NCI-H1417 (cell line): ENCODE measurements at regions not wholly inside any gene's neighbourhood (a gene's known extent, or its start where the extent isn't known, plus 50 kb on each side); places are given as distances from the start of the nearest gene placed in this dataset.
A peak's percentile ranks its signal among the peaks of the same experiment; 100 is the strongest.
"Not testable (repeated sequence)": the region's sequence is repeated elsewhere in the genome, so short reads cannot be mapped to it uniquely, and the experiment has no call there.

Experiments used
- DNase-seq, 3 experiments: peaks; one replicate each; lab custom pipeline; 2025; lab: John Stamatoyannopoulos, UW

- DNase-seq: peak; percentile 58 to 71 (median 64)
Measured at GRCh38 chr11:71638801-71639519, 56.3 kb upstream of the KRTAP5-11 start.

- peak; percentile 32 to 71 (median 64) for DNase-seq
Measured at GRCh38 chr11:71639520-71639849, 56.8 kb upstream of the KRTAP5-11 start.

- DNase-seq: peak in 1 of 3 experiments; percentile 24
Measured at GRCh38 chr11:71639916-71640315, 57.2 kb upstream of the KRTAP5-11 start.

GRCh38 chr11:71647078-71647477, 64.4 kb upstream of the KRTAP5-11 start:
- DNase-seq: not testable (repeated sequence)

GRCh38 chr11:71652998-71653397, 70.3 kb upstream of the KRTAP5-11 start:
- not testable (repeated sequence) for DNase-seq

- not testable (repeated sequence) for DNase-seq
Measured at GRCh38 chr11:71654423-71654822, 71.7 kb upstream of the KRTAP5-11 start.

GRCh38 chr11:71655041-71655440, 72.4 kb upstream of the KRTAP5-11 start:
- not testable (repeated sequence) for DNase-seq

- not testable (repeated sequence) for DNase-seq
Measured at GRCh38 chr11:71656513-71656912, 73.8 kb upstream of the KRTAP5-11 start.

GRCh38 chr11:71664941-71665340, 82.3 kb upstream of the KRTAP5-11 start:
- not testable (repeated sequence) for DNase-seq

- DNase-seq: not testable (repeated sequence)
Measured at GRCh38 chr11:71698110-71698509, 115.4 kb upstream of the KRTAP5-11 start.

- not testable (repeated sequence) for DNase-seq
Measured at GRCh38 chr11:71698961-71699360, 116.3 kb upstream of the KRTAP5-11 start.

GRCh38 chr11:71701435-71702291, 119.0 kb upstream of the KRTAP5-11 start:
- not testable (repeated sequence) for DNase-seq

- not testable (repeated sequence) for DNase-seq
Measured at GRCh38 chr11:71705086-71705737, 122.5 kb upstream of the KRTAP5-11 start.

- DNase-seq: not testable (repeated sequence)
Measured at GRCh38 chr11:71705738-71706432, 123.2 kb upstream of the KRTAP5-11 start.

GRCh38 chr11:71707083-71707482, 124.4 kb upstream of the KRTAP5-11 start:
- DNase-seq: not testable (repeated sequence)

- DNase-seq: not testable (repeated sequence)
Measured at GRCh38 chr11:71709541-71709940, 123.5 kb upstream of the DEFB108B start.

GRCh38 chr11:71710171-71710671, 122.8 kb upstream of the DEFB108B start:
- DNase-seq: peak in 2 of 3 experiments; percentile 36 to 67

GRCh38 chr11:71710701-71711385, 122.2 kb upstream of the DEFB108B start:
- DNase-seq: not testable (repeated sequence)

GRCh38 chr11:71712350-71712749, 120.7 kb upstream of the DEFB108B start:
- DNase-seq: not testable (repeated sequence)

GRCh38 chr11:71712846-71713245, 120.2 kb upstream of the DEFB108B start:
- DNase-seq: not testable (repeated sequence)

- not testable (repeated sequence) for DNase-seq
Measured at GRCh38 chr11:71714510-71714909, 118.5 kb upstream of the DEFB108B start.
